K562 (cell line): ENCODE measurements at regions not wholly inside any gene's neighbourhood (a gene's known extent, or its start where the extent isn't known, plus 50 kb on each side); places are given as distances from the start of the nearest gene placed in this dataset.

Experiments
- CAMTA2 ChIP-seq: fragments of 250-450 bp; sonication (Bioruptor Pico); conservative IDR thresholded peaks from 2 replicates; pipeline ENCODE4 v1.5.1; 2022
- CEBPB ChIP-seq: fragments of 450-650 bp; IDR thresholded peaks from 2 replicates; pipeline ENCODE4 v1.6.1; 2016; ENCODE audit warnings: missing genetic modification characterization, missing compliant biosample characterization
- EP400 ChIP-seq: fragments of 450-650 bp; IDR thresholded peaks from 2 replicates; pipeline ENCODE4 v1.6.1; 2017; ENCODE audit warnings: antibody characterized with exemption, mild to moderate bottlenecking, moderate library complexity
- ETV6 ChIP-seq, 3 experiments: fragments of 150-350 bp in 1 of 3; sonication (generic) in 1 of 3; formaldehyde crosslinking in 1 of 3; IDR thresholded peaks; 2 replicates each; pipeline versions ENCODE4 v1.6.1 to v1.8.0; 2014 to 2022; ENCODE audit warnings: borderline replicate concordance in 2 of 3, low read depth in 2 of 3, antibody characterized with exemption in 1 of 3, low read length in 1 of 3, mild to moderate bottlenecking in 1 of 3, missing genetic modification reagents in 1 of 3
- KAT2B ChIP-seq: IDR thresholded peaks from one replicate; pipeline ENCODE4 v1.6.1; 2012; ENCODE audit warnings: low read depth, mild to moderate bottlenecking, control low read depth, inconsistent platforms, low read length, moderate library complexity
- KAT8 ChIP-seq: fragments of 450-650 bp; IDR thresholded peaks from 2 replicates; pipeline ENCODE4 v1.6.1; 2016; ENCODE audit warnings: low read depth, mild to moderate bottlenecking
- KLF13 ChIP-seq: fragments of 450-650 bp; IDR thresholded peaks from 2 replicates; pipeline ENCODE4 v1.6.1; 2016; ENCODE audit warnings: missing genetic modification characterization, low read depth, mild to moderate bottlenecking, missing compliant biosample characterization, moderate library complexity, borderline replicate concordance
- MAFG ChIP-seq: fragments of 450-650 bp; conservative IDR thresholded peaks from 2 replicates; pipeline ENCODE4 v1.6.1; 2016; ENCODE audit warnings: missing genetic modification characterization, missing compliant biosample characterization
- MECOM ChIP-seq: fragments of 250-450 bp; sonication (Bioruptor Pico); IDR thresholded peaks from 2 replicates; pipeline ENCODE4 v1.8.0; 2022; ENCODE audit warnings: inconsistent platforms
- MEF2D ChIP-seq: conservative IDR thresholded peaks from 2 replicates; pipeline ENCODE4 v1.6.1; 2016; ENCODE audit warnings: low read depth, missing genetic modification characterization, missing compliant biosample characterization
- SNIP1 ChIP-seq: fragments of 450-650 bp; IDR thresholded peaks from 2 replicates; pipeline ENCODE4 v1.7.1; 2017; ENCODE audit warnings: low read depth, mild to moderate bottlenecking
- XRCC4 ChIP-seq: IDR thresholded peaks from one replicate; pipeline ENCODE4 v1.6.1; 2011; ENCODE audit not compliant: insufficient read depth, insufficient read length; ENCODE audit errors: extremely low read depth
- XRCC5 ChIP-seq: fragments of 200-400 bp; formaldehyde crosslinking; IDR thresholded peaks from 2 replicates; pipeline ENCODE4 v1.6.1; 2017; ENCODE audit warnings: low read depth, mild to moderate bottlenecking, low read length
- ZNF12 ChIP-seq: sonication (generic); formaldehyde crosslinking; IDR thresholded peaks from 2 replicates; pipeline ENCODE4 v1.4.0; 2020; ENCODE audit warnings: mild to moderate bottlenecking, missing genetic modification reagents
- ZNF76 ChIP-seq: fragments of 250-450 bp; sonication (Bioruptor Pico); IDR thresholded peaks from 2 replicates; pipeline ENCODE4 v1.4.0; 2020; ENCODE audit warnings: mild to moderate bottlenecking, moderate library complexity, borderline replicate concordance
- ZNF77 ChIP-seq: fragments of 250-450 bp; sonication (Bioruptor Pico); IDR thresholded peaks from 2 replicates; pipeline ENCODE4 v1.5.0; 2020
- TF ChIP-seq, protein P1 (sequence below): sonication (generic); formaldehyde crosslinking; IDR thresholded peaks from 2 replicates; pipeline ENCODE4 v1.8.0; 2022; ENCODE audit warnings: mild to moderate bottlenecking, missing genetic modification reagents
- TF ChIP-seq, protein P2 (sequence below): fragments of 200-800 bp; sonication (Bioruptor generic); IDR thresholded peaks from 2 replicates; pipeline ENCODE4 v1.6.1; 2017; ENCODE audit warnings: missing genetic modification characterization, missing compliant biosample characterization
- TF ChIP-seq, protein P3 (sequence below): fragments of 450-650 bp; IDR thresholded peaks from 2 replicates; pipeline ENCODE4 v1.6.1; 2014; ENCODE audit warnings: low read depth, mild to moderate bottlenecking, moderate library complexity, borderline replicate concordance
- TF ChIP-seq, protein P4 (sequence below), 3 experiments: IDR thresholded peaks in 2 of 3; conservative IDR thresholded peaks in 1 of 3; 2 replicates each; pipeline ENCODE4 v1.5.1; 2011 to 2012; ENCODE audit warnings: low read length in 3 of 3, mild to moderate bottlenecking in 3 of 3, control low read depth in 2 of 3, improper control_type of control experiment in 1 of 3, inconsistent platforms in 1 of 3, low read depth in 1 of 3, mixed read lengths in 1 of 3, moderate library complexity in 1 of 3; ENCODE audit not compliant: insufficient read depth in 2 of 3

DNA sequence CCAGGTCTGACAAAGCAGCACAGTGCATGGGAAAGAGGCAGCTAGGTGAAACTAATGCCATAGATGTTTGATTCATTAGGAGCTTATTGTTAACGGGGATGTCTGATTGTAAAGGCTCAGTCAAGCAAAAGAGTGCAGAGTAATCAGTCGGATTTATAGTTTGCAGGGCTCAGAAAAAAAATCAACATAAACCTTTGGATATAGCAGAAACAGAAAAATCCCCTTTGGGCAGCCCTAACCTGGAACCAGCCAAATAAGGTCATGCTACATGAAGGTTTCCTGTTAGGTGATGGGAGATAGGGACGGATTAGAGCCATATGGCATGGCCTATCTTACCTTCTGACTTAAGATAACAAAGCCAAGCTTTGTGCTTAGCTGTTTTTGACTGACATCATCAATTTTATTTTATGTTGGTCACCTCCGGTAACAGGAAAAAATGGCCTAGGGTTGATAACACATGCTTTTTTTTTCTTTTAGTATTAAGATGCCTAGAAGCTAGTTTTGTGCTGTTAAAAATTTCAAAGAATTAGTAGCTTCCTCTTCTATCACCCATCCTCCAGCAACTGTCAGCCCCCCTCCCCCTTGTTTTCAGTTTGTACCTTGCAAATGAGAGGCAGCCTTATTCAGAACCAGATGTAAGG lies 60.7 kb upstream of the ZEB2 start (continued):
- no peak for TF ChIP-seq XRCC4
- no peak for TF ChIP-seq ZNF76
- peak; percentile 64 for TF ChIP-seq EP400
- no peak for TF ChIP-seq KLF13 (tag)
- TF ChIP-seq MEF2D (tag) = no peak
- no peak for TF ChIP-seq ZNF77 (CRISPR knock-in tag)
- TF ChIP-seq, protein P1, sequence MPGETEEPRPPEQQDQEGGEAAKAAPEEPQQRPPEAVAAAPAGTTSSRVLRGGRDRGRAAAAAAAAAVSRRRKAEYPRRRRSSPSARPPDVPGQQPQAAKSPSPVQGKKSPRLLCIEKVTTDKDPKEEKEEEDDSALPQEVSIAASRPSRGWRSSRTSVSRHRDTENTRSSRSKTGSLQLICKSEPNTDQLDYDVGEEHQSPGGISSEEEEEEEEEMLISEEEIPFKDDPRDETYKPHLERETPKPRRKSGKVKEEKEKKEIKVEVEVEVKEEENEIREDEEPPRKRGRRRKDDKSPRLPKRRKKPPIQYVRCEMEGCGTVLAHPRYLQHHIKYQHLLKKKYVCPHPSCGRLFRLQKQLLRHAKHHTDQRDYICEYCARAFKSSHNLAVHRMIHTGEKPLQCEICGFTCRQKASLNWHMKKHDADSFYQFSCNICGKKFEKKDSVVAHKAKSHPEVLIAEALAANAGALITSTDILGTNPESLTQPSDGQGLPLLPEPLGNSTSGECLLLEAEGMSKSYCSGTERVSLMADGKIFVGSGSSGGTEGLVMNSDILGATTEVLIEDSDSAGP (CRISPR knock-in tag) = no peak
- TF ChIP-seq ETV6 (IDR thresholded peaks at IDR 0.05; ENCODE audit: borderline replicate concordance in 1 of 2, low read depth in 2 of 2, low read length in 1 of 2) = no peak
- no peak for TF ChIP-seq ETV6 (CRISPR knock-in tag; IDR thresholded peaks at IDR 0.05; ENCODE audit: borderline replicate concordance)
- no peak for TF ChIP-seq XRCC5
- TF ChIP-seq SNIP1 = no peak
- TF ChIP-seq ZNF12 (CRISPR knock-in tag) = no peak
- TF ChIP-seq, protein P2, sequence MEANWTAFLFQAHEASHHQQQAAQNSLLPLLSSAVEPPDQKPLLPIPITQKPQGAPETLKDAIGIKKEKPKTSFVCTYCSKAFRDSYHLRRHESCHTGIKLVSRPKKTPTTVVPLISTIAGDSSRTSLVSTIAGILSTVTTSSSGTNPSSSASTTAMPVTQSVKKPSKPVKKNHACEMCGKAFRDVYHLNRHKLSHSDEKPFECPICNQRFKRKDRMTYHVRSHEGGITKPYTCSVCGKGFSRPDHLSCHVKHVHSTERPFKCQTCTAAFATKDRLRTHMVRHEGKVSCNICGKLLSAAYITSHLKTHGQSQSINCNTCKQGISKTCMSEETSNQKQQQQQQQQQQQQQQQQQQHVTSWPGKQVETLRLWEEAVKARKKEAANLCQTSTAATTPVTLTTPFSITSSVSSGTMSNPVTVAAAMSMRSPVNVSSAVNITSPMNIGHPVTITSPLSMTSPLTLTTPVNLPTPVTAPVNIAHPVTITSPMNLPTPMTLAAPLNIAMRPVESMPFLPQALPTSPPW (CRISPR knock-in tag) = peak; percentile 72
- no peak for TF ChIP-seq KAT2B
- no peak for TF ChIP-seq CAMTA2 (CRISPR knock-in tag)
- TF ChIP-seq MECOM (CRISPR knock-in tag) = no peak; the same call in 1 of the 2 replicates
- TF ChIP-seq, protein P3, sequence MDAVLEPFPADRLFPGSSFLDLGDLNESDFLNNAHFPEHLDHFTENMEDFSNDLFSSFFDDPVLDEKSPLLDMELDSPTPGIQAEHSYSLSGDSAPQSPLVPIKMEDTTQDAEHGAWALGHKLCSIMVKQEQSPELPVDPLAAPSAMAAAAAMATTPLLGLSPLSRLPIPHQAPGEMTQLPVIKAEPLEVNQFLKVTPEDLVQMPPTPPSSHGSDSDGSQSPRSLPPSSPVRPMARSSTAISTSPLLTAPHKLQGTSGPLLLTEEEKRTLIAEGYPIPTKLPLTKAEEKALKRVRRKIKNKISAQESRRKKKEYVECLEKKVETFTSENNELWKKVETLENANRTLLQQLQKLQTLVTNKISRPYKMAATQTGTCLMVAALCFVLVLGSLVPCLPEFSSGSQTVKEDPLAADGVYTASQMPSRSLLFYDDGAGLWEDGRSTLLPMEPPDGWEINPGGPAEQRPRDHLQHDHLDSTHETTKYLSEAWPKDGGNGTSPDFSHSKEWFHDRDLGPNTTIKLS = no peak
- TF ChIP-seq, protein P4, sequence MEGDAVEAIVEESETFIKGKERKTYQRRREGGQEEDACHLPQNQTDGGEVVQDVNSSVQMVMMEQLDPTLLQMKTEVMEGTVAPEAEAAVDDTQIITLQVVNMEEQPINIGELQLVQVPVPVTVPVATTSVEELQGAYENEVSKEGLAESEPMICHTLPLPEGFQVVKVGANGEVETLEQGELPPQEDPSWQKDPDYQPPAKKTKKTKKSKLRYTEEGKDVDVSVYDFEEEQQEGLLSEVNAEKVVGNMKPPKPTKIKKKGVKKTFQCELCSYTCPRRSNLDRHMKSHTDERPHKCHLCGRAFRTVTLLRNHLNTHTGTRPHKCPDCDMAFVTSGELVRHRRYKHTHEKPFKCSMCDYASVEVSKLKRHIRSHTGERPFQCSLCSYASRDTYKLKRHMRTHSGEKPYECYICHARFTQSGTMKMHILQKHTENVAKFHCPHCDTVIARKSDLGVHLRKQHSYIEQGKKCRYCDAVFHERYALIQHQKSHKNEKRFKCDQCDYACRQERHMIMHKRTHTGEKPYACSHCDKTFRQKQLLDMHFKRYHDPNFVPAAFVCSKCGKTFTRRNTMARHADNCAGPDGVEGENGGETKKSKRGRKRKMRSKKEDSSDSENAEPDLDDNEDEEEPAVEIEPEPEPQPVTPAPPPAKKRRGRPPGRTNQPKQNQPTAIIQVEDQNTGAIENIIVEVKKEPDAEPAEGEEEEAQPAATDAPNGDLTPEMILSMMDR (IDR thresholded peaks at IDR 0.05 in 2 of 3, conservative IDR thresholded peaks at IDR 0.05 in 1 of 3; ENCODE audit: insufficient read depth in 2 of 3, low read depth in 1 of 3, low read length in 3 of 3) = no peak
- TF ChIP-seq KAT8 = no peak
- peak; percentile 82 for TF ChIP-seq MAFG (tag)
- TF ChIP-seq CEBPB = no peak
